ENCODE measurements at regions not wholly inside any gene's neighbourhood (a gene's known extent, or its start where the extent isn't known, plus 50 kb on each side); places are given as distances from the start of the nearest gene placed in this dataset.

DNA sequence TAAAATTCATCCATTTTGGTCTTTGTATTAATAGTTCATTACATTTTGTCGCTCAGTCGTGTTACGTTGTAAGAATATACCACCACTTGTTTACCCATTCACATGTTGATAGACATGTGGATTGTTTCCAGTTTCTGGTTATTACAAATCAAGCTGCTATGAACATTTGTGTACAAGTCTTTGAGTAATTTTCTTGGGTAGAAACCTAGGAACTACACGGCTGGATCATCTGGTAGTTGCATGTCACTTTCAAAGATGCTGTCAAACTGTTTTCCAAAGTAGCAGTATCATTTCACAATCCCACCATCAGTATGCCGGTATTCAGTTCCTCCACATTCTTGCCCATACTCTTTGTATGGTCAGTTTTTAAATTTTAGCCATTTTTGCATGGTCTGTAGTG, 98.0 kb downstream of the GASK1B start:
- no peak for ATAC-seq
- DNase-seq (ENCODE audit: low spot score): no peak
- H3F3A ChIP-seq (replicated peaks; ENCODE audit: low read depth): no peaks in the 10 kb centered on the region
- H3K27me3 ChIP-seq (ENCODE audit: insufficient read depth): no peaks in the 10 kb centered on the region
- no peaks in the 10 kb centered on the region for H3K9me2 ChIP-seq (ENCODE audit: insufficient read depth)
- no peak overlapping the region for H3K4me3 ChIP-seq
- no peaks in the 10 kb centered on the region for H3K4me1 ChIP-seq (ENCODE audit: insufficient read depth)
- no peaks in the 10 kb centered on the region for H3K27me3 Mint-ChIP-seq (ENCODE audit: insufficient read depth, low read depth, poor library complexity)
- H3K36me3 ChIP-seq (ENCODE audit: insufficient read depth): no peaks in the 10 kb centered on the region
- H3K4me1 Mint-ChIP-seq: no peaks in the 10 kb centered on the region
- no peak overlapping the region for H3K4me3 Mint-ChIP-seq
- H3K9me3 Mint-ChIP-seq: no peaks in the 10 kb centered on the region
- no peak overlapping the region for H2AFZ ChIP-seq
- H3K27ac ChIP-seq (ENCODE audit: low read depth): no peak overlapping the region
- H3K36me3 Mint-ChIP-seq (ENCODE audit: low read depth): no peaks in the 10 kb centered on the region
- H3K4me2 ChIP-seq: no peak overlapping the region
- TF ChIP-seq, protein P1, sequence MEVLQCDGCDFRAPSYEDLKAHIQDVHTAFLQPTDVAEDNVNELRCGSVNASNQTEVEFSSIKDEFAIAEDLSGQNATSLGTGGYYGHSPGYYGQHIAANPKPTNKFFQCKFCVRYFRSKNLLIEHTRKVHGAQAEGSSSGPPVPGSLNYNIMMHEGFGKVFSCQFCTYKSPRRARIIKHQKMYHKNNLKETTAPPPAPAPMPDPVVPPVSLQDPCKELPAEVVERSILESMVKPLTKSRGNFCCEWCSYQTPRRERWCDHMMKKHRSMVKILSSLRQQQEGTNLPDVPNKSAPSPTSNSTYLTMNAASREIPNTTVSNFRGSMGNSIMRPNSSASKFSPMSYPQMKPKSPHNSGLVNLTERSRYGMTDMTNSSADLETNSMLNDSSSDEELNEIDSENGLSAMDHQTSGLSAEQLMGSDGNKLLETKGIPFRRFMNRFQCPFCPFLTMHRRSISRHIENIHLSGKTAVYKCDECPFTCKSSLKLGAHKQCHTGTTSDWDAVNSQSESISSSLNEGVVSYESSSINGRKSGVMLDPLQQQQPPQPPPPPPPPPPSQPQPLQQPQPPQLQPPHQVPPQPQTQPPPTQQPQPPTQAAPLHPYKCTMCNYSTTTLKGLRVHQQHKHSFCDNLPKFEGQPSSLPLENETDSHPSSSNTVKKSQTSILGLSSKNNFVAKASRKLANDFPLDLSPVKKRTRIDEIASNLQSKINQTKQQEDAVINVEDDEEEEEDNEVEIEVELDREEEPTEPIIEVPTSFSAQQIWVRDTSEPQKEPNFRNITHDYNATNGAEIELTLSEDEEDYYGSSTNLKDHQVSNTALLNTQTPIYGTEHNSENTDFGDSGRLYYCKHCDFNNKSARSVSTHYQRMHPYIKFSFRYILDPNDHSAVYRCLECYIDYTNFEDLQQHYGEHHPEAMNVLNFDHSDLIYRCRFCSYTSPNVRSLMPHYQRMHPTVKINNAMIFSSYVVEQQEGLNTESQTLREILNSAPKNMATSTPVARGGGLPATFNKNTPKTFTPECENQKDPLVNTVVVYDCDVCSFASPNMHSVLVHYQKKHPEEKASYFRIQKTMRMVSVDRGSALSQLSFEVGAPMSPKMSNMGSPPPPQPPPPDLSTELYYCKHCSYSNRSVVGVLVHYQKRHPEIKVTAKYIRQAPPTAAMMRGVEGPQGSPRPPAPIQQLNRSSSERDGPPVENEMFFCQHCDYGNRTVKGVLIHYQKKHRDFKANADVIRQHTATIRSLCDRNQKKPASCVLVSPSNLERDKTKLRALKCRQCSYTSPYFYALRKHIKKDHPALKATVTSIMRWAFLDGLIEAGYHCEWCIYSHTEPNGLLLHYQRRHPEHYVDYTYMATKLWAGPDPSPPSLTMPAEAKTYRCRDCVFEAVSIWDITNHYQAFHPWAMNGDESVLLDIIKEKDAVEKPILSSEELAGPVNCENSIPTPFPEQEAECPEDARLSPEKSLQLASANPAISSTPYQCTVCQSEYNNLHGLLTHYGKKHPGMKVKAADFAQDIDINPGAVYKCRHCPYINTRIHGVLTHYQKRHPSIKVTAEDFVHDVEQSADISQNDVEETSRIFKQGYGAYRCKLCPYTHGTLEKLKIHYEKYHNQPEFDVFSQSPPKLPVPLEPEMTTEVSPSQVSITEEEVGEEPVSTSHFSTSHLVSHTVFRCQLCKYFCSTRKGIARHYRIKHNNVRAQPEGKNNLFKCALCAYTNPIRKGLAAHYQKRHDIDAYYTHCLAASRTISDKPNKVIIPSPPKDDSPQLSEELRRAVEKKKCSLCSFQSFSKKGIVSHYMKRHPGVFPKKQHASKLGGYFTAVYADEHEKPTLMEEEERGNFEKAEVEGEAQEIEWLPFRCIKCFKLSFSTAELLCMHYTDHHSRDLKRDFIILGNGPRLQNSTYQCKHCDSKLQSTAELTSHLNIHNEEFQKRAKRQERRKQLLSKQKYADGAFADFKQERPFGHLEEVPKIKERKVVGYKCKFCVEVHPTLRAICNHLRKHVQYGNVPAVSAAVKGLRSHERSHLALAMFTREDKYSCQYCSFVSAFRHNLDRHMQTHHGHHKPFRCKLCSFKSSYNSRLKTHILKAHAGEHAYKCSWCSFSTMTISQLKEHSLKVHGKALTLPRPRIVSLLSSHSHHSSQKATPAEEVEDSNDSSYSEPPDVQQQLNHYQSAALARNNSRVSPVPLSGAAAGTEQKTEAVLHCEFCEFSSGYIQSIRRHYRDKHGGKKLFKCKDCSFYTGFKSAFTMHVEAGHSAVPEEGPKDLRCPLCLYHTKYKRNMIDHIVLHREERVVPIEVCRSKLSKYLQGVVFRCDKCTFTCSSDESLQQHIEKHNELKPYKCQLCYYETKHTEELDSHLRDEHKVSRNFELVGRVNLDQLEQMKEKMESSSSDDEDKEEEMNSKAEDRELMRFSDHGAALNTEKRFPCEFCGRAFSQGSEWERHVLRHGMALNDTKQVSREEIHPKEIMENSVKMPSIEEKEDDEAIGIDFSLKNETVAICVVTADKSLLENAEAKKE (CRISPR knock-in tag; IDR thresholded peaks at IDR 0.05): no peak
- TF ChIP-seq JUNB (IDR thresholded peaks at IDR 0.05; ENCODE audit: unreplicated experiment) (no peak), EZH2phosphoT487 (IDR thresholded peaks at IDR 0.05; ENCODE audit: unreplicated experiment) (no peak), ZNF331 (CRISPR knock-in tag; IDR thresholded peaks at IDR 0.05; ENCODE audit: low read depth) (no peak), STAT1 (IDR thresholded peaks at IDR 0.05; ENCODE audit: unreplicated experiment) (no peak), ZNF114 (CRISPR knock-in tag; IDR thresholded peaks at IDR 0.05) (no peak), EZH2 (IDR thresholded peaks at IDR 0.05; ENCODE audit: low read depth, unreplicated experiment) (no peak), CREB1 (CRISPR knock-in tag; IDR thresholded peaks at IDR 0.05; ENCODE audit: low read depth) (no peak), POLR2AphosphoS5 (IDR thresholded peaks at IDR 0.05; ENCODE audit: low read depth) (no peak), NANOG (IDR thresholded peaks at IDR 0.05; ENCODE audit: borderline replicate concordance) (no peak)
- TF ChIP-seq, protein P2, sequence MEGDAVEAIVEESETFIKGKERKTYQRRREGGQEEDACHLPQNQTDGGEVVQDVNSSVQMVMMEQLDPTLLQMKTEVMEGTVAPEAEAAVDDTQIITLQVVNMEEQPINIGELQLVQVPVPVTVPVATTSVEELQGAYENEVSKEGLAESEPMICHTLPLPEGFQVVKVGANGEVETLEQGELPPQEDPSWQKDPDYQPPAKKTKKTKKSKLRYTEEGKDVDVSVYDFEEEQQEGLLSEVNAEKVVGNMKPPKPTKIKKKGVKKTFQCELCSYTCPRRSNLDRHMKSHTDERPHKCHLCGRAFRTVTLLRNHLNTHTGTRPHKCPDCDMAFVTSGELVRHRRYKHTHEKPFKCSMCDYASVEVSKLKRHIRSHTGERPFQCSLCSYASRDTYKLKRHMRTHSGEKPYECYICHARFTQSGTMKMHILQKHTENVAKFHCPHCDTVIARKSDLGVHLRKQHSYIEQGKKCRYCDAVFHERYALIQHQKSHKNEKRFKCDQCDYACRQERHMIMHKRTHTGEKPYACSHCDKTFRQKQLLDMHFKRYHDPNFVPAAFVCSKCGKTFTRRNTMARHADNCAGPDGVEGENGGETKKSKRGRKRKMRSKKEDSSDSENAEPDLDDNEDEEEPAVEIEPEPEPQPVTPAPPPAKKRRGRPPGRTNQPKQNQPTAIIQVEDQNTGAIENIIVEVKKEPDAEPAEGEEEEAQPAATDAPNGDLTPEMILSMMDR (conservative IDR thresholded peaks at IDR 0.05; ENCODE audit: low read depth in 2 of 2): no peak
- TF ChIP-seq, protein P3, sequence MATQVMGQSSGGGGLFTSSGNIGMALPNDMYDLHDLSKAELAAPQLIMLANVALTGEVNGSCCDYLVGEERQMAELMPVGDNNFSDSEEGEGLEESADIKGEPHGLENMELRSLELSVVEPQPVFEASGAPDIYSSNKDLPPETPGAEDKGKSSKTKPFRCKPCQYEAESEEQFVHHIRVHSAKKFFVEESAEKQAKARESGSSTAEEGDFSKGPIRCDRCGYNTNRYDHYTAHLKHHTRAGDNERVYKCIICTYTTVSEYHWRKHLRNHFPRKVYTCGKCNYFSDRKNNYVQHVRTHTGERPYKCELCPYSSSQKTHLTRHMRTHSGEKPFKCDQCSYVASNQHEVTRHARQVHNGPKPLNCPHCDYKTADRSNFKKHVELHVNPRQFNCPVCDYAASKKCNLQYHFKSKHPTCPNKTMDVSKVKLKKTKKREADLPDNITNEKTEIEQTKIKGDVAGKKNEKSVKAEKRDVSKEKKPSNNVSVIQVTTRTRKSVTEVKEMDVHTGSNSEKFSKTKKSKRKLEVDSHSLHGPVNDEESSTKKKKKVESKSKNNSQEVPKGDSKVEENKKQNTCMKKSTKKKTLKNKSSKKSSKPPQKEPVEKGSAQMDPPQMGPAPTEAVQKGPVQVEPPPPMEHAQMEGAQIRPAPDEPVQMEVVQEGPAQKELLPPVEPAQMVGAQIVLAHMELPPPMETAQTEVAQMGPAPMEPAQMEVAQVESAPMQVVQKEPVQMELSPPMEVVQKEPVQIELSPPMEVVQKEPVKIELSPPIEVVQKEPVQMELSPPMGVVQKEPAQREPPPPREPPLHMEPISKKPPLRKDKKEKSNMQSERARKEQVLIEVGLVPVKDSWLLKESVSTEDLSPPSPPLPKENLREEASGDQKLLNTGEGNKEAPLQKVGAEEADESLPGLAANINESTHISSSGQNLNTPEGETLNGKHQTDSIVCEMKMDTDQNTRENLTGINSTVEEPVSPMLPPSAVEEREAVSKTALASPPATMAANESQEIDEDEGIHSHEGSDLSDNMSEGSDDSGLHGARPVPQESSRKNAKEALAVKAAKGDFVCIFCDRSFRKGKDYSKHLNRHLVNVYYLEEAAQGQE (IDR thresholded peaks at IDR 0.05; ENCODE audit: unreplicated experiment): no peak
- TF ChIP-seq, protein P4, sequence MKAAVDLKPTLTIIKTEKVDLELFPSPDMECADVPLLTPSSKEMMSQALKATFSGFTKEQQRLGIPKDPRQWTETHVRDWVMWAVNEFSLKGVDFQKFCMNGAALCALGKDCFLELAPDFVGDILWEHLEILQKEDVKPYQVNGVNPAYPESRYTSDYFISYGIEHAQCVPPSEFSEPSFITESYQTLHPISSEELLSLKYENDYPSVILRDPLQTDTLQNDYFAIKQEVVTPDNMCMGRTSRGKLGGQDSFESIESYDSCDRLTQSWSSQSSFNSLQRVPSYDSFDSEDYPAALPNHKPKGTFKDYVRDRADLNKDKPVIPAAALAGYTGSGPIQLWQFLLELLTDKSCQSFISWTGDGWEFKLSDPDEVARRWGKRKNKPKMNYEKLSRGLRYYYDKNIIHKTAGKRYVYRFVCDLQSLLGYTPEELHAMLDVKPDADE (IDR thresholded peaks at IDR 0.05): no peak
- H3K79me2 ChIP-seq (replicated peaks; ENCODE audit: insufficient read depth): no peaks in the 10 kb centered on the region
- H3K27ac Mint-ChIP-seq: no peak overlapping the region
- H4K20me1 ChIP-seq (replicated peaks; ENCODE audit: insufficient read depth): no peaks in the 10 kb centered on the region
